NCI-H510A (cell line): ENCODE measurements at regions not wholly inside any gene's neighbourhood (a gene's known extent, or its start where the extent isn't known, plus 50 kb on each side); places are given as distances from the start of the nearest gene placed in this dataset.
A peak's percentile ranks its signal among the peaks of the same experiment; 100 is the strongest.

Experiments used
- DNase-seq: peaks from one replicate; lab custom pipeline; 2025; lab: John Stamatoyannopoulos, UW

DNA sequence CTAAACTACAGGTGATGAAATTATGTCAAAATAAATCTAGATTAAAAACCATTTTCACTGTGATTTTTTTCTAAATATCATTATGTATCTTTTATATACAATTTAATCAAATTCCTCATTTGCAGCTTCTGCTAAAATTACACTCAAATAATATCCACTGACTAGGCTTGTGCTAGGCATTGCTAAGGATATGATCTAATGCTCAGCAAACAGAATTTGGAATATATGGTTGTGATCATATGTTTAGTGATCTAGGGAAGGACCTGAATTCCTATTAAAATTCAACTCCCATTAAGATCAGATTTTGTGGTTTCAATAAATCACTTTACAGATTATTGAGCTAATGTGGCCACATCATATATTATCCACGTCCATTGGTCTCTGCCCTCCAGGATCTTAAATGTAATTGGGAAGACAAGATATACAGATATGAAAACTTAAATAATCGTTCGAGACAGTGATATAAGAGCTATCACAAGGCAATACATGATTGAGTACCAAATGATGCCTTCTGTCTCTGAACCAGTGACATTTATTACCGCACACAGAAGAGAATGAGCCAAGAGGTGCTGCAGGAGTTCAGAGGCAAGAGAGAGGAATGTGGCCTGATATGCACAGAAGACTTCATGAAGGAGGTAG, 206.0 kb upstream of the RPS6KA3 start:
- no peak for DNase-seq

DNA sequence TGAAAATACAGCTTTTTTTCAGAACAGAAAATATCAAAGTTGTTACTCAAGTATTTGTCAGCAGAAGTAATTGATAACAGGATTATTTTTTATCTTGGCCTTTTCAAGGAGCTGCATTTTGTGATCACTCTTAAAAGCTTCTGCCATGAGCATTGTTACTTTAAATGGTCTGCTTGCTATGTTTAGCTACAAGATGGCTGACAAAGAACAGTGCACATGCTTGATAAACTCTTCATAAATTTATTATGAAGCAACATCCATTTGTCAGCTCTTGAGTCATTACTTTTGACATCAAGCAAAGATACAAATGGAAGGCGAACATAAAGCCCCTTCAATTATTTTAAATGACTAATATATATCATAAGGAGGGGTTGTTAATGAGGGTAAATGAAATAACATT, 205.4 kb upstream of the RPS6KA3 start:
- DNase-seq, result no peak

DNA sequence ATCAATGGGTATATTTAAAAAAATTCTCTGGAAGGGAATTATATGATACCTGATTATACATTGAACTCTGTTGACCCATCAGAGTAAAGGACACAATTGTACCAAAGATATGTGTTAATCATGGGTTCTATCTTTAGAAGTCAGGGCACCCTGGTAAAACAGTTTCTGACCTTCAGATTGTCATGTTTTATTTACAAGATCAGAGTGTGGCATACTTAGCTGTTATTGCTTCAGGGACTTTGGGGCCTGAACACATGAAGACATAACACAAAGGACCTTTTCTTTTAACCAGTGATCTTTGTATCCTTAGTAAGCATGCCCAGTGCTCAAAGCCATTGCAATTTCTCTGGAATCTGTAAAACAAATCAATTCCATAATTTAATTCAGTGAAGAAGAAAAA, 204.8 kb upstream of the RPS6KA3 start:
- DNase-seq, result no peak

DNA sequence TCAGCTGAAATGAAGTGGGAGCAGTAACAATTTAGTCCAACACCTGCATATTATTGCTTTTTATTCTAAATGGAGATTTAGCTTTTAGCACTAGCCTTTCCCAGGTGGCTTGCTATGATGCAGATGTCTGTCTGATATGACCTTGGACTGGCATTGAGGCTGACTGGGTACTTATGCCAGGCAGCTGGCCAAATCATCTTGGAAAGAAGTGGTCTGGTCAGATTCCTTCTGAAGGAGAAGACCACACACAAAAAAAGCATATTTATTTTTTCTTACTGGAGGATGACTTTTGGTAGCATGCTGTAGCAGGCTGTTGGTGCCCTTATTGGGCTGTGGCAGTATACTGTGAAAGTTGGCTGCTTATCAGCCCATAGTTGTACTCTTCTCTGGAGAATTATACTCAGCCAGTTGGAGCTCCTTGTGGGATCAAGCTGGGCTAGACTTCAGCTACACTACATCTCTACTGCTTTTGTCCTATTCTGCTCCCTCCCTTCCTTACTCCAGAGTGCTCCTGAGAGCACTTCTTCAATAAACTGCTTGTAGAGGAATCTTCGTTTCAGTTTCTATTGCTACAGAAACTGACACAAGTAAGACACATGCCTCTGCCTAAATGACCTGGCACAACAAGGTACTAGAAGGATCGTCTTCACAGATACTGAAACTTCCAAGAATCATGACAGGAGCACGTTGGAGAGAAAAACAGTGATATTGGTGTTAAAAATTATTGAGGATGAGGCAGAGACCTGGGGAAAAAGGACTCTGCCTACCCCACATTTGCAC, 196.8 kb upstream of the RPS6KA3 start:
- no peak for DNase-seq

DNA sequence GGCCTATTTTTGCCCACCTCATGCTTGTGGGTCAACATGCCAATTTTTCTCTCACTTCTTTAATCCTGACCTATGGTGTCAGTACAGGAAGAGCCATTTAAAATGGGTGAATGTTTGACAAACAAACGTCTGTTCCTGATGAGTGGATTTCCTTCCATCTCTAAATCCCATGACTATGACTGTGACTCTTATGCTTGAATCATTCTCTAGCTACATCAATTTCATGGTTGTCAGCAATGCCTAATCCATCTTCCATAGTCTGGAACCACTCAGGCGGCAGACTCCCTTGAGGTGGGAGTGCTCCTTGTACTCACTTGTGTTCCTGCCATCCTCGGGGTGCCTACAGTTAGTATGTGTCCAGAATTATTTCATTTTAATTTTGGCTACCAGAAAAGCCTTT, 194.9 kb upstream of the RPS6KA3 start:
- no peak for DNase-seq

DNA sequence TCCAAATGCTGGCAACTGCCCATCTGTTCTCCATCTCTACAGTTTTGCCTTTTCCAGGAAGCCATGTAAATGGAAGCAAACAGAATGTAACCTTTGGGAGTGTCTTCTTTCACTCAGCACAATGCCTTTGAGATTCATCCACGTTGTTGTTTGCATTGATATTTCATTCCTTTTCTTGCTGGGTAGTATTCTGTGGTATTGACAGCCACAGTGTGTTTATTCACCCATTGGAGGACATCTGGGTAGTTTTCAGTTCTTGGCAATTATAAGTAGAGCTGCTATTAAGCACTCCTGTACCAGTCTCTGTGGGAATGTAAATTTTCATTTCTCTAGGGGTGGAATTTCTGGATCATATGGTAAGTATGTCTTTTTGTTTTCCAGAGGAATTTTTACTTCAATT, 194.3 kb upstream of the RPS6KA3 start:
- no peak for DNase-seq

DNA sequence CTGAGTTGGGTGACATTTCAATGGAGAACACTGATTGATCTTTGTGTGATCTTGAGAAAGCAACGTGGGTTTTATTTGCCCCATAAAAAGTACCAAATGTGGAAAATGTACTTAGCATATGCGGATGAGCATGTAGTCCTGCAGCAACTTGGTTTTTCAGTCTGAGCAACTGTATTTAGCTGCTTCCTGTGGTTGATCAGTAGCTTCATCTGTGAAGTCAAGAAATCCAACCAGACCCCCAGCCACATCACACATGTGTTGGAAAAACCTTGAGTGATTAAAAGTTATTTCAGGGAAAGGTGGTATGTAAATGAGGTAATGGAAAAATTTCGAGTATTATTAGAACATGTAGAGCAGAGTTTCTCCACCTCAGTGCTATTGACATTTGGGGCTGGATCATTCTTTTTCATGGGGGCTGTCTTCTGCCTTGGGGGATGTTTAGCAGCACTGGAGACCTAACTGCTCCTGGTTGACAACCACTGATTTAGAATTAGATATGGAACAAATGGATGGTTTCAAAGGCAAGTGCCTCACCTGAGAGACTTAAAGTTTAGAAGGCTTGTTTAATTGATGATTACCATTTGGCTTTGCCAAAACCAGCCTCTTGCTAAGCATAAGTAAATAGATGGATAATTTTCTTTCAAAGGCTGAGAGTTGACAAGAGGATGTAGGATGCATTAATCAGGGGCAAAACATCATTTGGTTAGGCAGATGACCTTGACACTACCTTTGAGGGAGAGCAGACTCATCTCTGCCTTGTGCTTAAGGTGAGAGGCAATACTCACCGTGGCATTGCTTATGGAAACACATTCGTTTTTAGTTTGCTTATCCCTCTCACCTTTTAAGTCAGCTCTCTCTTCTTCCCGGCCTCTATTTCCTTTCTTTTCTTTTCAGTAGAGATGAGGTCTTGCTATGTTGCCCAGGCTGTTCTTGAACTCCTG, 193.0 kb upstream of the RPS6KA3 start:
- no peak for DNase-seq

DNA sequence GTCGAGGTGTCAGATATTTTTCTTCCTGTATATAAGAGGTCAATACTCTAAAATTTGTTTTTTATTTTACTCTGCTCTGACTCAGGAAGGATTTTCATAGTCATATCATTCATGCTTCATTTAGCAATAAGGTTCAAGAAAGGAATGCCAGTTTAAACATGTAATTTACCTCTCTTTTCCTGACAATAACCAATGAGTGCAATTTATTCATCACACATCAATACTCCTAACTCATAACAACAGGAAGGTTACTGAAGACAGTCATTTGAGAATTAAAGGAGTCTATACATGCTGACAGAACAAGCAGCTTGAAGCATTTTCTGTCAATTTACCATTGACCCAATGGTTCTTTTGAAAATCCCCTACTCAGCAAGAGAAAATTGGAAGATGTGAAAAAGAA, 190.3 kb upstream of the RPS6KA3 start:
- no peak for DNase-seq

DNA sequence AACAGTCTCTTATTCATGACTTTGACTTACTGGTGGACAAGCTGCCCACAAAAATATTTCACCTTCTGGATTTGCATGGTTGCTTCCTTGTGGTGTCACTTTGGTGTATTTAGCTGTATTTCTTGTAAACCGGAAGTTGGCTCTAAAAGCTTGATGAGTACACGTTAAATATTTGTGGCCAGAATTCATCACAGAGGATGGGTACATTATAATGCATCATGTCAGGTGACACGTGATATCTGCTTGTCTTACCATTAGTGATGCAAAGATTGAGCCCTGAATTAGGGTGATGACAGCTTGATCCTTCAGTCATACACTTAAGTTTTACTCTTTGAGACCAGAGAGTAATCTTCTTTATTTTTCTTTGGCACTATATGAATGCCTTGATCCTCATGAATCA, 188.3 kb upstream of the RPS6KA3 start:
- no peak for DNase-seq

DNA sequence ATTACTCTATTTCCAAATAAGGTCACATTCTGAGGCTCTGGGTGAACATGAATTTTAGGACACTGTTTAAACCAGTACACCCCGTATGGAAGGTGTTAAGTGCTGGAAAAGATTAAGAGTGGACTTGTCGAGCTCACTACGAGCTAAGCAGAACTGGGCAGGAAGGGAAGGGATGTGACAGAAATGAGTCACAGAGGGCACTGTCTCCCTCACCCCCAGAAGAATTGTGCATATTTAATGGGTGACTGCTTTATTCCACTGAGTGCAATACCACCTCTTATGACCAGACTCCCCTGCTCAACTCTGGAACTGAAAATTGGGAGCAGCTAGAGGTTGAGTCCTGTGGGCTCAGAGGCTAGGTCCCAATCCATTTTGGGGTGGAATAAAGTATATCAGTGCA, 187.4 kb upstream of the RPS6KA3 start:
- no peak for DNase-seq

DNA sequence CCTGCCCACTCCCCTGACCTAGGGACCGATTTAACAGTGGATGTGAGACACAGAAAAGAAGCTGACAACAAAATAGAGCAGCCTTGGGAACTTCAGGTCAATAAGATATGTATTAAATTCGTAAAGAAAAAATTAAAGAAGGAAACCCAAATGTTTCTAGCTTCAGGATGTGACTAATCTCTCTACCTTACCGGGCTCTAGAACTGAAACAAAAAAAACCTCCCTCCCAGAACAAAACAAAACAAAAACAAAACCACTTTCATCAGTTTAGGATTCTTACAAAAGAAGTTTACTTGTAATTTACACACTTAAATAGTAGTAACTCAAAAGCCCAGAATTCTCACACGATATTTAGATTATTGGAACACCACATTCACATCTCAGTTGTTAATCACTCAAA, 185.8 kb upstream of the RPS6KA3 start:
- DNase-seq, result no peak

DNA sequence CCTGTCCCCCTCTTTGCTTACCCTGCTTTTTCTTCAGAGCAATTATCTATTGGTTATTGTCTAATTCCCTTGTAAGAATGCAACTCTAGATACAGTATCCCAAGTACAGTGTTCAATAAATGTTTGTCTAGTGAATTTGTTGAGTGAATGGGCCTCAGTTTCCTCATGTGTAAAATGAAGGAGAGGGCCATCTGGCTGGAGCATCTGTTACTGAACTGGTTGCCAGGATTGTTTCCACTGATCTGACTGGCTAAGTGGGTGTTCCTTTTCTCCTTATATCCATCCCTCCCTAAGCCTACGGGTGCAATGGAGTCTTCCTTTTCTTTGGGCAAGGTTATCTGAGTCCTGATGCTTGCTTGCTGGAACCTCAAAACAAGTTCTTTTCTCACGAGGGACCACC, 185.2 kb upstream of the RPS6KA3 start:
- no peak for DNase-seq

DNA sequence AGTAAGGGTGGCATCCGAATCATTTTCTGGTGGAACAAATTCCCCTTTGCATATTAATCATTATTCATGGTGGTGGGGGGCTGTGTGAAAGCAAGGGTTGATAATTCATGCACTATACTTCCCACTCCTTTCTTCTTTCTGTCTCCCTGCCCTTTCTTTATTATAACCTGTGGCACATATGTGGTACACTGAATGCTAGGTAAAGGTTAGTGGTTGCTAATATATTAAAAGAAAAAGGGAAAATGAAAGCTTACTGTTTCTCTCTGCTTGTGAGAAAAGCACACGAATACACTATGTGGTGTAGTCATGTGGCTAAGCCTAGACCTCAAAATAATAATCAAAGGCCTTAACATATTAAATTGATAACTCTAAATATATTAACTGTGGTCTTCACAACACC, 178.4 kb upstream of the RPS6KA3 start:
- no peak for DNase-seq

DNA sequence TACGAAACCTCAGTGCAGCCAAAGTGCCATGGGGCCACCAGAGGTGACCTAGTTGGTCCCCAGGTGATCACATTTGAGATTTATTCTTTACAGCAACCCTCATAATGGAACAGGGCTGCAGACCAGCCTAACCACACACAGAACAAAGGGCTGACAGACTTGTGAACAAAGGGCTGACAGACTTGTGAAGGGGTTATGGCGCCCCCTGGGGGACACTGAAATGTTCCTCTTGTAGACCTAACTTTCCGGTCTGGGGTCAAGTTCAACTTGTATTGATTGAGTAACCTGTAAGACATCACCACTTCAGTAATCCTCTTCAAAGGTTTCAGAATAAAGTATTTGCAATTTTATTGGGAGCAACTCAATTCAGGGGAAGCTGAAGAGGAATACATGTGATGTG, 175.9 kb upstream of the RPS6KA3 start:
- DNase-seq, result peak; percentile 45

DNA sequence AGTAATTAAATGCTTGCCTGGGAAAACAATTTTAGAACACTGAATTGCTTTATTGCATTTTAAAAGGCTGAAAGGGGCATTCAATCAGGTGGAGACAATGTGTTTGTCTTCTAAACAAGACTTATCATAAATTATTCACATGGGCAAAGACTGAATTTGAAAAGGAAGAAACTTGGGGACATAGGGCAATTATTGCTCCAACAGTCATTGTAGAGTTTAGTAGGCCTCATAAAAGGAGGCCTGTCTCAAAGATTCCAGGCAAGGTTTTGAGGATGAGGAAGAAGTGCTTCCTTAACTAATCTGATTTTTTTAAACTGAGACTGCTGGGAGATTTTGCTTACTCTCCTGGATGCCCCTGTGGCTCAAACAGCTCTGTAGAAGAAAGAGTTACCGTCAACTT, 174.4 kb upstream of the RPS6KA3 start:
- no peak for DNase-seq

DNA sequence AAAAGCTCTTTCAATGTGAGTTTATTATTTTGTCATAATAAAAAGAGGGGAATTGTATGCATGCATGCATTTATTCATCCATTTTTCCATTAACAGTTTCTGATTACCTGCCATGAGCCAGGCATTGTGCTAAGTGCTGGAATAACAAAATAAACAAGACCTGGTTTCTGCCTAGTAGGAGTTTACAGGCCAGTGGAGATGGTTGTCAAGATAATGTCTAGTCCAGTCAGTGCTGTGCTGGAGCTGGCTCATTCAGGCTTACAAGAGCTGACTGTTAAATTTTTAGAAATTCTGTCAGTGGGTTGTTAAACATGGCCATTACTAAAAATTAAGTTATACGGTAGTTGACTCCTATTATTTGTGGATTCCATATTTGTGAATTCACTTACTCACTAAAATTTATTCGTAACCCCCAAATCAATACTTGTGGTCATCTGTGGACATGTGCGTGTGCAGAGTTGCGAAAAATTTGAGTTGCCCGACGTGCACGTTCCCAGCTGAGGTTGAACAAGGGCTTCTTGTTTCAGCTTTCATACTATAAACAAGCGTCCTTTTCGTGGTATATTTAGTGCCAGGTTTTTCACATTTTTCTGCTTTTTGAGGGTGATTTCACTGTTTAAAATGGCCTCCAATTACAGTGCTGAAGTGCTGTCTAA, 172.3 kb upstream of the RPS6KA3 start:
- no peak for DNase-seq

DNA sequence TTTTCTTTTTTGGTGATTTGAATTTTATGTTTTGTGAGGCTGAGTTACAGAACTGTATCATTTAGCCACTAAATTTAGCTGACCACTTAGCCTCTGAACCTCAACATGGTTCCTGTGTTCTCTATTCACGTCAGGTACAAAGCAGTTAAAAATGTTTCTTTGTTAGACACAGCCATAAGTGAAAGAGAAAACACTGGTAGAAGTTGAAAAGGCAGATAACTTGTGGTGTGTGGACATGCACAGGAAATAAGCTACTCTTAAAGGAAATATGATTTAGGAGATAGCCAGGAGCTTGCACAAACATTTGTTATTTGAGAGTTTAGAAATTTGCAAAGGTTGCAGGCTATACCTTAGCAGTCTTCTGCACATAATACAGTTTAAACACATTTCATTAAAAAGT, 171.0 kb upstream of the RPS6KA3 start:
- no peak for DNase-seq

DNA sequence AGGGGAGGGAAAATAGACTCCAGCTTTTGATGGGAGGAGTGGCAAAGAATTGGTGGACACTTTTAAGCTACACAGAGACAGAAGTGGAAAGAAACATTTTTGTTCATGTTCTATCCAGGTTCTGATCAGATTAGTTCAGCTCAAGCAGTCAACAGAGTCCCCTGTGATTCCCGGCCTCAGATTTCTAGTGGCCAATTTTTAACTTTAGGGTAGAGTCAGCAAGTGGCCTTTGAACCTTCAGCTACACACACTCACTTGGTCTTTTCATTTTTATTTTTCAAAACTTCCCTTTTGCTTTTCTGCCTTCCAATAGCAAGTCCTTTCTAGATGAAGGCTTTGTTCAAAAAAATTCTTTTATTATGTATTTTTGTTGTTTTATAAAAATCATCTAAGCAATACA, 169.2 kb upstream of the RPS6KA3 start:
- DNase-seq, result no peak

DNA sequence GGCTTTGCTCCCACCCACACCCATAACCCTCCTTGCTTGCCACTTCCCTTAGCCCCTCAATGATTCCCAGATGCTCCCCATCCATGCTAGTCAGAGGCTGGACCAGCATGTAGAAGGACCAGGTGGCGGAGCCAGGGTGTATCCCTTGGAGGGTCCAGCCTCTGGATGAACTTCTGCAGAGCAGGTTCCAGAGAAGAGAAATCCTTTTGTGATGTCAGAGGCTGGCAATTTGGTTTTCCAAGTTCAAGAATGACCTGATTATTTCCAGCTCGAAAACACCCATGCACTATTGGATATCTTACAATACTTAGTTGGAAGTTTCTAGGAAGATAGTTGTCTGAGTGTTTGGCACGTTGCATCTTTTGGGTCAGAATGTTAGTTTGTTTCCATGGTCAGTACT, 168.3 kb upstream of the RPS6KA3 start:
- DNase-seq, result no peak

DNA sequence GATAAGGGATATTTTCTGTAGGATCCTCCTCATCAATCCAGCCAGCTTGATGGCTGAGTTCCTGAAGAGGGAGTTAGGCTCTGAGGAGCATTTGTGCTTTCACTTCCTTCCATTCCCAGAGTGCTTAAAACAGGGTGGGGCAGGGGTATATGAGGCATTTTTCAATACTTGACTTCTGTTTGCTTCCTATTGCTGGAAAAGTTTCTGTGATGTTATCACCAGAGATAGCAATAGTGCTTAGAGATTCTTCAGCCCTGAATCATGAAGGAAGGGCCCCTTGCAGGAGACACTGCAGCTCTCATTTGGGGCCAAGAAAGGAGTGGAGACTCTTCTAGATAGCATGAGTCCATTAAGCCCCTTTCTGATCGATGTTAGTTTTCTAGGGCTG, 166.7 kb upstream of the RPS6KA3 start:
- no peak for DNase-seq

DNA sequence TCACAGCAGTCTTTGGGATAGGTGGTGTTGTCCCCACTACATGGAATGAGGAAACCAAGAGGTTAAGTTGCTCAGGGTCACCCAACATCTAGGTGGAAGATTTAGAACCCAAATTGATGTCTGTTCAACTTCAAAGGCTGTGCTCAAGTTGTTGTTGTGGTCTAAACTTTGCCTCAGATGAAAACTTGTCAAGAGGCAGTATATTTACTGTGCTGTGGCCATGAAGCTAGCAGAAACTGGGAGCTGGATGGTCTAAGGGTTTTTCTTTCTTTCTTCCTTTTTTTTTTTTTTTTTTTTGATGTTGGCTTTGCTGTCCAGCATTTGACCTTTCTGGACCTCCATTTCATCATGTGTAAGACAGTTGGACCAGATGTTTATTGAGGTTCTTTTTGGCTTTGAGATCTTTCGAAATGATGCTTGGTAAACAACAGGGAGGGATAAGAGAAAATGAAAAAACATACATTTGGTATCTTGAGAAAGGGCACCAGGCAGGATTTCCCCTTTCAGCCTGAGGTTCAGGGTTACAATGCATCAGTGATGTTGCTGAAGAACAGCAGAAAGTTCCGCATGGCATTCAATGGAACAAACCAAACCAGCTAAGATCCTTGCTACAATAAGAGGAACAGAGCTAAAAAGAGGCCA, 166.2 kb upstream of the RPS6KA3 start:
- DNase-seq, result no peak

DNA sequence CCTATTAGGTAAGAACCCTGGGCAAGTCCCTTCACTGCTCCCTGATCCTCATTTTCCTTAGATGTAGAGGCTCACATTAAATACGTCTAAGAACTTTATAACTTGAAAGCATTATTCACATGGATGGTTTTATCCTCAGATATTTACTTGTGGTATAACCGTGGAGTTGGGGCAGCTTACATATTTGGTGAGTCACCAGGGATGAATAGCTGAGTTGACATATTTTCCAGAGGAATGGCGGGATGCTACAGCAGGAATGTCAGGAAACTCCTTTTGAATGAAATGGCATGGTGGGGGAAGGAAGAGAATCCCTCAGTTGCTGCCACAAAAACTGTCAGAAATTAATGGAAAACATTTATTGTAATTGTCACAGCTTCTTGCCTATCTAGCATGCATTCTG, 165.3 kb upstream of the RPS6KA3 start:
- DNase-seq, result no peak
